ENCODE measurements at regions not wholly inside any gene's neighbourhood (a gene's known extent, or its start where the extent isn't known, plus 50 kb on each side); places are given as distances from the start of the nearest gene placed in this dataset.
A peak's percentile ranks its signal among the peaks of the same experiment; 100 is the strongest.

- in situ Hi-C loops (cut with HindIII; ENCODE audit: low pct_unique_long_range_greater_than_20kb, low sequenced_read_pairs) (no loop called here), intact Hi-C loops (cut with micrococcal nuclease; ENCODE audit: unreplicated experiment) (loop anchor here (10.0 kb wide), 1 partner anchor 327 kb away; no protein-coding TSS in a partner anchor)
- ATAC-seq (no peak), DNase-seq (ENCODE audit: low read depth, low spot score) (no peak)
- no TSS peak for BruUV-seq (replicated peaks)
- H3K27me3 ChIP-seq (ENCODE audit: control insufficient read depth, insufficient read depth, low read length), result no peaks in the 10 kb centered on the region
- no peak overlapping the region for H3K4me3 ChIP-seq (ENCODE audit: low read depth in 2 of 2, low read length in 2 of 2)
- CTCF ChIA-PET, result no interaction called here
- no peaks in the 10 kb centered on the region for H3K9me3 ChIP-seq (ENCODE audit: control insufficient read depth, insufficient read depth, low read depth, low read length)
- POLR2A ChIA-PET, result no interaction called here
- no peak for TF ChIP-seq CTCF (IDR thresholded peaks at IDR 0.05)
- no peak for TF ChIP-seq POLR2AphosphoS5 (IDR thresholded peaks at IDR 0.05; ENCODE audit: low read depth, low read length)
- TF ChIP-seq SIN3A (IDR thresholded peaks at IDR 0.05; ENCODE audit: borderline replicate concordance, insufficient read depth, low read depth, low read length), result no peak
- TF ChIP-seq TCF7L2 (IDR thresholded peaks at IDR 0.05; ENCODE audit: low read depth, low read length), result no peak
- TF ChIP-seq REST (IDR thresholded peaks at IDR 0.05; ENCODE audit: insufficient read depth in 1 of 2, low read depth in 2 of 2, low read length in 1 of 2), result no peak
- H3K36me3 ChIP-seq (ENCODE audit: control insufficient read depth, insufficient read depth, low read length), result no peaks in the 10 kb centered on the region
- no peak overlapping the region for H3K27ac ChIP-seq (ENCODE audit: low read length)
- H3K4me1 ChIP-seq (ENCODE audit: control insufficient read depth, insufficient read depth, low read length), result peaks cover 20% of the 10 kb centered on the region
Measured at GRCh38 chr4:183801457-183802165, 103.5 kb upstream of the STOX2 start.

GRCh38 chr4:183806341-183806740, 98.8 kb upstream of the STOX2 start:
- CTCF ChIA-PET, result no interaction called here
- ATAC-seq, result peak; percentile 63; the same call in 1 of the 2 replicates
- POLR2A ChIA-PET, result no interaction called here
- Histone ChIP-seq H3K9me3 (ENCODE audit: control insufficient read depth, insufficient read depth, low read depth, low read length) (no peaks in the 10 kb centered on the region), H3K4me3 (ENCODE audit: low read depth in 2 of 2, low read length in 2 of 2) (no peak overlapping the region), H3K36me3 (ENCODE audit: control insufficient read depth, insufficient read depth, low read length) (no peaks in the 10 kb centered on the region), H3K27ac (ENCODE audit: low read length) (no peak overlapping the region), H3K4me1 (ENCODE audit: control insufficient read depth, insufficient read depth, low read length) (peaks cover 1% of the 10 kb centered on the region; the same call in 1 of the 2 replicates), H3K27me3 (ENCODE audit: control insufficient read depth, insufficient read depth, low read length) (no peaks in the 10 kb centered on the region)
- intact Hi-C loops (cut with micrococcal nuclease; ENCODE audit: unreplicated experiment), result loop anchor here (10.0 kb wide), 1 partner anchor 332 kb away; no protein-coding TSS in a partner anchor
- no peak for TF ChIP-seq TCF7L2 (IDR thresholded peaks at IDR 0.05; ENCODE audit: low read depth, low read length)
- no peak for TF ChIP-seq CTCF (IDR thresholded peaks at IDR 0.05)
- TF ChIP-seq POLR2AphosphoS5 (IDR thresholded peaks at IDR 0.05; ENCODE audit: low read depth, low read length), result no peak
- TF ChIP-seq SIN3A (IDR thresholded peaks at IDR 0.05; ENCODE audit: borderline replicate concordance, insufficient read depth, low read depth, low read length), result no peak
- TF ChIP-seq REST (IDR thresholded peaks at IDR 0.05; ENCODE audit: insufficient read depth in 1 of 2, low read depth in 2 of 2, low read length in 1 of 2), result no peak
- in situ Hi-C loops (cut with HindIII; ENCODE audit: low pct_unique_long_range_greater_than_20kb, low sequenced_read_pairs), result no loop called here
- no TSS peak for BruUV-seq (replicated peaks)
- DNase-seq (ENCODE audit: low read depth, low spot score), result no peak
